Tibial artery (tissue), 4 donors: ENCODE measurements at regions not wholly inside any gene's neighbourhood (a gene's known extent, or its start where the extent isn't known, plus 50 kb on each side); places are given as distances from the start of the nearest gene placed in this dataset.
A peak's percentile ranks its signal among the peaks of the same experiment; 100 is the strongest.

ENCODE experiments used
- DNase-seq, 2 donors: peaks; one replicate each; pipeline ENCODE4 v3.0.0-alpha.2; 2019
- H3K27ac ChIP-seq, 2 donors: fragments of 200-600 bp; sonication (generic) in 1 of 2; 1 replicate in 1 of 2; 2 replicates in 1 of 2; pipeline ENCODE4 v1.5.1; 2018 to 2019; ENCODE audit warnings: mild to moderate bottlenecking in 1 of 2
- H3K27me3 ChIP-seq, 2 donors: fragments of 200-600 bp; sonication (generic) in 1 of 2; one replicate each; pipeline versions ENCODE4 v1.5.1 to v1.6.0; 2016 to 2019
- H3K36me3 ChIP-seq, 3 donors: fragments of 200-600 bp; sonication (generic) in 2 of 3; one replicate each; pipeline ENCODE4 v1.5.1; 2016 to 2019; ENCODE audit warnings: mild to moderate bottlenecking in 2 of 3
- H3K4me1 ChIP-seq, 4 donors: fragments of 200-600 bp; sonication (generic) in 2 of 4; 1 replicate in 3 of 4; 2 replicates in 1 of 4; pipeline ENCODE4 v1.5.1; 2016 to 2019
- H3K4me3 ChIP-seq, 2 donors: fragments of 200-600 bp; sonication (generic) in 1 of 2; 1 replicate in 1 of 2; 2 replicates in 1 of 2; pipeline ENCODE4 v1.5.1; 2018 to 2019; ENCODE audit warnings: mild to moderate bottlenecking in 2 of 2
- H3K9me3 ChIP-seq, 3 donors: fragments of 200-600 bp; sonication (generic) in 1 of 3; one replicate each; pipeline ENCODE4 v1.5.1; 2016 to 2019
- intact Hi-C: fragments of 100-400 bp; cut with DNase I; formaldehyde crosslinking; loops from one replicate; pipeline ENCODE4 v1.15.0; 2023; ENCODE audit warnings: low total_unique reads
- TF ChIP-seq, protein P1 (sequence below), 2 experiments: fragments of 200-600 bp in 1 of 2; fragments of 450-650 bp in 1 of 2; IDR thresholded peaks; one replicate each; pipeline ENCODE4 v1.5.1; 2017 to 2019; ENCODE audit warnings: antibody characterized with exemption in 2 of 2, mild to moderate bottlenecking in 1 of 2, moderate library complexity in 1 of 2

DNA sequence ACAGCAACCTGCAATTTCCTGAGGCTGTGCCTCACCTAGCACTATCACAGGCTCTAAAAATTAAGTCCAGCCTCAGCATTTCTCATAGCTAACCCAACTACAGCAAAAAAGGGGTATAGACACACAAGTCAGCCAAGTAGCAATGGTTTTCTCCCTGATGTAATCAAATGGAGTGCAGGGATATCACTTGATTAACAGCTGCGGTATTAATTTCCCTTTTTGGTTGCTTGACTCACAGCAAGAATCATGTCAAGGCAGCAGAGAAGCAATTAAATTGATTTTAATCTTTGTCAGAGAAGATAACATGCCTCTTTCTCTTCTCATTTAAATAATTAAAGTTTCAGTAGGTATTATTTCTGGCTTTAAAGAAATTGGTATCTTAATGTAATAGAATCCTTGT, 278.9 kb downstream of the RWDD3 start:
- Histone ChIP-seq H3K4me3 (no peak overlapping the region), H3K36me3 (no peaks in the 10 kb centered on the region), H3K27ac (no peak overlapping the region), H3K4me1 (no peaks in the 10 kb centered on the region), H3K27me3 (no peaks in the 10 kb centered on the region), H3K9me3 (no peaks in the 10 kb centered on the region)
- DNase-seq = no peak
- intact Hi-C loops = loop anchor here (1.0 kb wide), 1 partner anchor 41 kb away; no protein-coding TSS in a partner anchor
- TF ChIP-seq, protein P1, sequence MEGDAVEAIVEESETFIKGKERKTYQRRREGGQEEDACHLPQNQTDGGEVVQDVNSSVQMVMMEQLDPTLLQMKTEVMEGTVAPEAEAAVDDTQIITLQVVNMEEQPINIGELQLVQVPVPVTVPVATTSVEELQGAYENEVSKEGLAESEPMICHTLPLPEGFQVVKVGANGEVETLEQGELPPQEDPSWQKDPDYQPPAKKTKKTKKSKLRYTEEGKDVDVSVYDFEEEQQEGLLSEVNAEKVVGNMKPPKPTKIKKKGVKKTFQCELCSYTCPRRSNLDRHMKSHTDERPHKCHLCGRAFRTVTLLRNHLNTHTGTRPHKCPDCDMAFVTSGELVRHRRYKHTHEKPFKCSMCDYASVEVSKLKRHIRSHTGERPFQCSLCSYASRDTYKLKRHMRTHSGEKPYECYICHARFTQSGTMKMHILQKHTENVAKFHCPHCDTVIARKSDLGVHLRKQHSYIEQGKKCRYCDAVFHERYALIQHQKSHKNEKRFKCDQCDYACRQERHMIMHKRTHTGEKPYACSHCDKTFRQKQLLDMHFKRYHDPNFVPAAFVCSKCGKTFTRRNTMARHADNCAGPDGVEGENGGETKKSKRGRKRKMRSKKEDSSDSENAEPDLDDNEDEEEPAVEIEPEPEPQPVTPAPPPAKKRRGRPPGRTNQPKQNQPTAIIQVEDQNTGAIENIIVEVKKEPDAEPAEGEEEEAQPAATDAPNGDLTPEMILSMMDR (IDR thresholded peaks at IDR 0.05) = no peak

- TF ChIP-seq, protein P1 (IDR thresholded peaks at IDR 0.05) = no peak
- no peak for DNase-seq
- Histone ChIP-seq H3K4me3 (no peak overlapping the region), H3K4me1 (no peaks in the 10 kb centered on the region), H3K9me3 (peaks cover 0 to 5% (median 0%) of the 10 kb centered on the region in 3 donors), H3K27ac (no peak overlapping the region), H3K36me3 (no peaks in the 10 kb centered on the region), H3K27me3 (no peaks in the 10 kb centered on the region)
- intact Hi-C loops = no loop called here
Measured at GRCh38 chr1:95517506-95517905, 283.5 kb downstream of the RWDD3 start.

DNA sequence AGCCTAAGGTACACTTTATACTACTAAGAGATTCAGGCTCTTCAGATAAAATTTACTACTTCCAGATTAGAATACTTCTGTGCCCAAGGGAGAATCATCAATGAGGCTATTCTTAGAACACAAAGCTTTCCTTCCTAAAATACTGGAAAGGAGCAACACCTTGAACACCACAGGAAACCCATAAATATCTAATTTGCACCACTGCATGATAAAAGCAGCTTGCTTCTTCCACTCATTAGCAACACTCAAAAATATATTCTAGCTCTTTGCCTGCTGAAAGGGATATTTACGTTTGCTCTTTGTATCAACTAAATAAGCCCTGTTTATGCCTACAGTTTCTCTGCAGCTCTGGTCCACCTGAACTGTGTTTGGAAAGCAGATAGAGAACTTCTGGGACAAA, 284.3 kb downstream of the RWDD3 start:
- Histone ChIP-seq H3K4me1 (no peaks in the 10 kb centered on the region), H3K9me3 (peaks cover 0 to 5% (median 0%) of the 10 kb centered on the region in 3 donors), H3K4me3 (no peak overlapping the region), H3K27me3 (no peaks in the 10 kb centered on the region), H3K36me3 (no peaks in the 10 kb centered on the region), H3K27ac (no peak overlapping the region)
- DNase-seq = no peak
- intact Hi-C loops = no loop called here
- TF ChIP-seq, protein P1 (IDR thresholded peaks at IDR 0.05) = no peak

DNA sequence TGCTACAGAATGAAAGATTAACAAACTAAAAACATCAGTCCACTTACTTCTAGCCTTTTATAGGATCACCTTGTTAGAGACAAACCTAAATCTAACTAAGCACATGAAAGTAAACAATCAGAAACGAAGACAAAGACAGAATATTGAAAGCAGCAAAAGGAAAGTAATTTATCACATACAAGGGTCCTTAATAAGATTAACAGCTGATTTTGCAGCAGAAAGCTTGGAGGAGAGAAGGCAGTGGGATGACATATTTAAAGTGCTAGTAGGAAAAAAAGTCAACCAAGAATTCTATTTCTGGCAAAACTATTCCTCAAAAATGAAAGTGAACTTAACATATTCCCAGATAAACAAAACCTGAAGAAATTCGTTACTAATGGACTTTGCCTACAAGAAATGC, 286.4 kb downstream of the RWDD3 start:
- intact Hi-C loops = no loop called here
- TF ChIP-seq, protein P1 (IDR thresholded peaks at IDR 0.05) = no peak
- peaks cover 0 to 10% (median 9%) of the 10 kb centered on the region in 3 donors for H3K9me3 ChIP-seq
- H3K27ac ChIP-seq = no peak overlapping the region
- H3K36me3 ChIP-seq = no peaks in the 10 kb centered on the region
- no peak for DNase-seq
- H3K4me1 ChIP-seq = no peaks in the 10 kb centered on the region
- no peaks in the 10 kb centered on the region for H3K27me3 ChIP-seq
- H3K4me3 ChIP-seq = no peak overlapping the region

GRCh38 chr1:95532335-95532734, 298.3 kb downstream of the RWDD3 start:
- DNase-seq = no peak
- H3K4me3 ChIP-seq = no peak overlapping the region
- no peak overlapping the region for H3K27ac ChIP-seq
- no peaks in the 10 kb centered on the region for H3K9me3 ChIP-seq
- no peaks in the 10 kb centered on the region for H3K27me3 ChIP-seq
- intact Hi-C loops = no loop called here
- peaks cover 0 to 12% (median 5%) of the 10 kb centered on the region in 4 donors for H3K4me1 ChIP-seq
- H3K36me3 ChIP-seq = no peaks in the 10 kb centered on the region
- TF ChIP-seq, protein P1 (IDR thresholded peaks at IDR 0.05) = no peak

GRCh38 chr1:95534985-95535384, 301.0 kb downstream of the RWDD3 start:
- peaks cover 0 to 12% (median 5%) of the 10 kb centered on the region in 4 donors for H3K4me1 ChIP-seq
- H3K36me3 ChIP-seq = no peaks in the 10 kb centered on the region
- no peaks in the 10 kb centered on the region for H3K27me3 ChIP-seq
- intact Hi-C loops = no loop called here
- TF ChIP-seq, protein P1 (IDR thresholded peaks at IDR 0.05) = no peak
- H3K4me3 ChIP-seq = no peak overlapping the region
- H3K27ac ChIP-seq = no peak overlapping the region
- DNase-seq = peak in 1 of 2 donors; percentile 66
- no peaks in the 10 kb centered on the region for H3K9me3 ChIP-seq
